GM23338 (cell line): ENCODE measurements at regions not wholly inside any gene's neighbourhood (a gene's known extent, or its start where the extent isn't known, plus 50 kb on each side); places are given as distances from the start of the nearest gene placed in this dataset.

Experiments used
- ATAC-seq: fragments of 200-7000 bp; cut with Tn5 transposase; 3 replicates; pipeline ENCODE4 v1.9.1; 2020
- DNase-seq: peaks from one replicate; pipeline ENCODE4 v3.0.0-alpha.2; 2015; ENCODE audit warnings: low spot score
- H2AFZ ChIP-seq: fragments of 200-600 bp; sonication (generic); 2 replicates; pipeline ENCODE4 v1.8.0; 2016; ENCODE audit warnings: antibody characterized with exemption, mild to moderate bottlenecking, moderate library complexity
- H3F3A ChIP-seq: fragments of 200-600 bp; sonication (generic); replicated peaks from 2 replicates; pipeline ENCODE4 v1.8.0; 2017; ENCODE audit warnings: antibody characterized with exemption, mixed run types, low read depth
- H3K27ac ChIP-seq: fragments of 200-600 bp; sonication (generic); 2 replicates; pipeline ENCODE4 v1.6.1; 2016; ENCODE audit warnings: low read depth
- H3K27me3 ChIP-seq: fragments of 200-600 bp; sonication (generic); 2 replicates; pipeline ENCODE4 v1.8.0; 2016; ENCODE audit warnings: mild to moderate bottlenecking, mixed run types, moderate library complexity; ENCODE audit not compliant: insufficient read depth
- H3K36me3 ChIP-seq: fragments of 200-600 bp; sonication (generic); 2 replicates; pipeline ENCODE4 v1.8.0; 2016; ENCODE audit warnings: mild to moderate bottlenecking; ENCODE audit not compliant: insufficient read depth
- H3K4me1 ChIP-seq: fragments of 200-600 bp; sonication (generic); 2 replicates; pipeline ENCODE4 v1.8.0; 2016; ENCODE audit warnings: mild to moderate bottlenecking, moderate library complexity; ENCODE audit not compliant: insufficient read depth
- H3K4me2 ChIP-seq: fragments of 200-600 bp; sonication (generic); 2 replicates; pipeline ENCODE4 v1.7.1; 2017; ENCODE audit warnings: mixed run types
- H3K4me3 ChIP-seq: fragments of 200-600 bp; sonication (generic); 2 replicates; pipeline ENCODE4 v1.6.1; 2016; ENCODE audit warnings: mixed run types
- H3K79me2 ChIP-seq: fragments of 200-600 bp; sonication (generic); replicated peaks from 2 replicates; pipeline ENCODE4 v1.8.0; 2017; ENCODE audit warnings: mild to moderate bottlenecking; ENCODE audit not compliant: insufficient read depth
- H3K9me2 ChIP-seq: fragments of 200-600 bp; sonication (generic); 2 replicates; pipeline ENCODE4 v1.8.0; 2017; ENCODE audit not compliant: insufficient read depth
- H4K20me1 ChIP-seq: fragments of 200-600 bp; sonication (generic); replicated peaks from 2 replicates; pipeline ENCODE4 v1.8.0; 2017; ENCODE audit warnings: mild to moderate bottlenecking; ENCODE audit not compliant: insufficient read depth
- H3K27ac Mint-ChIP-seq: 2 replicates; pipeline ENCODE4 v1.8.0; 2020; ENCODE audit warnings: inconsistent platforms, mild to moderate bottlenecking, moderate library complexity, mixed read lengths
- H3K27me3 Mint-ChIP-seq: 3 replicates; pipeline ENCODE4 v1.8.0; 2022; ENCODE audit warnings: low read depth, mild to moderate bottlenecking, moderate library complexity, mixed read lengths, inconsistent platforms; ENCODE audit not compliant: insufficient read depth, poor library complexity
- H3K36me3 Mint-ChIP-seq: 3 replicates; pipeline ENCODE4 v1.8.0; 2021; ENCODE audit warnings: low read depth, mild to moderate bottlenecking, inconsistent platforms, moderate library complexity, mixed read lengths
- H3K4me1 Mint-ChIP-seq: 3 replicates; pipeline ENCODE4 v1.8.0; 2020; ENCODE audit warnings: mild to moderate bottlenecking, inconsistent platforms, mixed read lengths
- H3K4me3 Mint-ChIP-seq: 3 replicates; pipeline ENCODE4 v1.8.0; 2021; ENCODE audit warnings: moderate library complexity, mild to moderate bottlenecking, inconsistent platforms, mixed read lengths
- H3K9me3 Mint-ChIP-seq: 3 replicates; pipeline ENCODE4 v1.8.0; 2020; ENCODE audit warnings: moderate library complexity, mild to moderate bottlenecking, inconsistent platforms, mixed read lengths
- CREB1 ChIP-seq: fragments of 250-450 bp; sonication (Bioruptor Pico); IDR thresholded peaks from 2 replicates; pipeline ENCODE4 v1.5.0; 2020; ENCODE audit warnings: low read depth, mild to moderate bottlenecking, moderate library complexity
- EZH2phosphoT487 ChIP-seq: fragments of 200-600 bp; sonication (generic); IDR thresholded peaks from one replicate; pipeline ENCODE4 v1.8.1; 2018; ENCODE audit warnings: antibody characterized with exemption; ENCODE audit not compliant: unreplicated experiment
- NANOG ChIP-seq: IDR thresholded peaks from 2 replicates; pipeline ENCODE4 v1.6.1; 2016; ENCODE audit warnings: antibody characterized with exemption, borderline replicate concordance
- ZNF114 ChIP-seq: fragments of 250-450 bp; sonication (Bioruptor Pico); IDR thresholded peaks from 2 replicates; pipeline ENCODE4 v1.5.0; 2020; ENCODE audit warnings: mild to moderate bottlenecking, moderate library complexity
- ZNF462 ChIP-seq: fragments of 250-450 bp; sonication (Bioruptor Pico); IDR thresholded peaks from 2 replicates; pipeline ENCODE4 v1.5.0; 2020; ENCODE audit warnings: mild to moderate bottlenecking, moderate library complexity
- TF ChIP-seq, protein P1 (sequence below): IDR thresholded peaks from 2 replicates; pipeline ENCODE4 v1.6.1; 2016; ENCODE audit warnings: antibody characterized with exemption

GRCh38 chr12:62050785-62051184 is 209.4 kb upstream of the USP15 start:
- Histone ChIP-seq H3K4me1 (no peaks in the 10 kb centered on the region), H3K79me2 (no peaks in the 10 kb centered on the region), H3F3A (no peaks in the 10 kb centered on the region), H3K4me2 (no peak overlapping the region), H4K20me1 (no peaks in the 10 kb centered on the region), H3K36me3 (no peaks in the 10 kb centered on the region), H3K9me2 (no peaks in the 10 kb centered on the region), H3K27me3 (no peaks in the 10 kb centered on the region), H3K27ac (no peak overlapping the region), H3K4me3 (no peak overlapping the region), H2AFZ (no peak overlapping the region)
- TF ChIP-seq CREB1 (CRISPR knock-in tag) (no peak), ZNF462 (CRISPR knock-in tag) (no peak), NANOG (no peak), EZH2phosphoT487 (no peak), ZNF114 (CRISPR knock-in tag) (no peak)
- TF ChIP-seq, protein P1, sequence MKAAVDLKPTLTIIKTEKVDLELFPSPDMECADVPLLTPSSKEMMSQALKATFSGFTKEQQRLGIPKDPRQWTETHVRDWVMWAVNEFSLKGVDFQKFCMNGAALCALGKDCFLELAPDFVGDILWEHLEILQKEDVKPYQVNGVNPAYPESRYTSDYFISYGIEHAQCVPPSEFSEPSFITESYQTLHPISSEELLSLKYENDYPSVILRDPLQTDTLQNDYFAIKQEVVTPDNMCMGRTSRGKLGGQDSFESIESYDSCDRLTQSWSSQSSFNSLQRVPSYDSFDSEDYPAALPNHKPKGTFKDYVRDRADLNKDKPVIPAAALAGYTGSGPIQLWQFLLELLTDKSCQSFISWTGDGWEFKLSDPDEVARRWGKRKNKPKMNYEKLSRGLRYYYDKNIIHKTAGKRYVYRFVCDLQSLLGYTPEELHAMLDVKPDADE = no peak
- Mint-ChIP-seq H3K27me3 (no peaks in the 10 kb centered on the region), H3K9me3 (no peaks in the 10 kb centered on the region), H3K4me1 (peaks cover 1% of the 10 kb centered on the region), H3K27ac (no peak overlapping the region), H3K4me3 (no peak overlapping the region), H3K36me3 (no peaks in the 10 kb centered on the region)
- peak; percentile 9 for DNase-seq
- ATAC-seq = no peak
